ENCODE measurements at regions not wholly inside any gene's neighbourhood (a gene's known extent, or its start where the extent isn't known, plus 50 kb on each side); places are given as distances from the start of the nearest gene placed in this dataset.

DNA sequence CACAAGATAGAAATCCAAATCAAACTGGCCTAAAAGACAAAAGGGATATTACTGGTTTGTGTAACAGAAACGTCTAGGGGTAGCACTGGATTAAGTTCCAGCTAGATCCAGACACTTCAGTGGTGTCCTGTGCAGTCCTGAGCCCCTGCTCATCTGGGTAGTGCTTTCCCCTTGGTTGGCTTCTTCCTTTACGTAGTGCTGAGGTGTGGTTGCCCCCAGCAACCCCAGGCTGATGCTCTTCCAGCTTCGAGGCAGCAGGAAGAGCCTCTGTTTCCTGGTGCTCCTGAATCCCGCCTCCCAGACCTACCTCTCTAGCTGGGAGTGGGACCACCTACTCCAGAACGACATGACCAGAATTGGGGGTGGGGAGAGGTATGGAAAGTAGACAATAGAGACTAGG, 166.1 kb upstream of the ADRA1B start (continued):
- TF ChIP-seq CUX1 (IDR thresholded peaks at IDR 0.05; ENCODE audit: insufficient replicate concordance, low read depth, low read length) (no peak), ZBTB11 (CRISPR knock-in tag; IDR thresholded peaks at IDR 0.05) (no peak)

DNA sequence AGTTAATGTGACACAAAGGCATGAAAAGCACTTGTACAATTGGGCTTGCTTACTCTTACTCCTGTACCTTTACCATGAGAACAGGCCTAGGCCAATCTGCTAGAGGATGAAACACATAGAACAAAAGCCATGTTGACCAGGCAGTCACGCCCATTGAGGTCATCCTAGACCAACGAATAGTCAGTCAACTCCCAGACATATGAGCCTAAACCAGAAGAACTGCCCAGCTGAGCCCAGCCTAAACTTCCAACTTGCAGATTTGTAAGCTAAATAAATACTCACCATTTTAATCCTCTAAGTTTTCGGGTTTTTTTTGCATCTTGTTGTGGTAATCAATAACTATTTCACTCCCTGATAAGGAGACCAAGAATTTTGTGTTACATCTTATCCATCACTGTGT, 164.8 kb upstream of the ADRA1B start:
- POLR2A ChIA-PET: no interaction called here
- no peak for FAIRE-seq
- no peak for TF ChIP-seq TBL1XR1 (IDR thresholded peaks at IDR 0.05; ENCODE audit: low read depth, low read length)
- TF ChIP-seq, protein P1, sequence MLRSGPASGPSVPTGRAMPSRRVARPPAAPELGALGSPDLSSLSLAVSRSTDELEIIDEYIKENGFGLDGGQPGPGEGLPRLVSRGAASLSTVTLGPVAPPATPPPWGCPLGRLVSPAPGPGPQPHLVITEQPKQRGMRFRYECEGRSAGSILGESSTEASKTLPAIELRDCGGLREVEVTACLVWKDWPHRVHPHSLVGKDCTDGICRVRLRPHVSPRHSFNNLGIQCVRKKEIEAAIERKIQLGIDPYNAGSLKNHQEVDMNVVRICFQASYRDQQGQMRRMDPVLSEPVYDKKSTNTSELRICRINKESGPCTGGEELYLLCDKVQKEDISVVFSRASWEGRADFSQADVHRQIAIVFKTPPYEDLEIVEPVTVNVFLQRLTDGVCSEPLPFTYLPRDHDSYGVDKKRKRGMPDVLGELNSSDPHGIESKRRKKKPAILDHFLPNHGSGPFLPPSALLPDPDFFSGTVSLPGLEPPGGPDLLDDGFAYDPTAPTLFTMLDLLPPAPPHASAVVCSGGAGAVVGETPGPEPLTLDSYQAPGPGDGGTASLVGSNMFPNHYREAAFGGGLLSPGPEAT (IDR thresholded peaks at IDR 0.05; ENCODE audit: low read depth): no peak
- no peak for TF ChIP-seq MYC (IDR thresholded peaks at IDR 0.05; ENCODE audit: insufficient read depth, insufficient read length, insufficient replicate concordance, low read length, severe bottlenecking)
- no peak for TF ChIP-seq BMI1 (IDR thresholded peaks at IDR 0.05; ENCODE audit: borderline replicate concordance)
- no peak for TF ChIP-seq ZNF207 (IDR thresholded peaks at IDR 0.05; ENCODE audit: borderline replicate concordance)
- no peak for TF ChIP-seq CBX3 (IDR thresholded peaks at IDR 0.05; ENCODE audit: borderline replicate concordance, low read depth)
- TF ChIP-seq STAT3 (IDR thresholded peaks at IDR 0.05; ENCODE audit: low read depth, low read length): no peak
- TF ChIP-seq SIN3A (IDR thresholded peaks at IDR 0.05; ENCODE audit: low read depth, low read length): no peak

More for the DNA sequence above, 164.8 kb upstream of the ADRA1B start:
- H2AFZ ChIP-seq (ENCODE audit: control insufficient read depth, low read depth, low read length): no peak overlapping the region
- CTCF ChIA-PET: no interaction called here
- H3K9me3 ChIP-seq (replicated peaks; ENCODE audit: control insufficient read depth, insufficient read depth, low read length): no peaks in the 10 kb centered on the region; the same call in 2 of the 3 replicates
- WGBS (ENCODE audit: insufficient coverage, insufficient replicate concordance, low lambda C conversion rate, missing lambda C conversion rate): 8% methylated on average over 3 of the region's 3 CpGs
- H3K79me2 ChIP-seq (ENCODE audit: control insufficient read depth, insufficient read depth, low read length): no peaks in the 10 kb centered on the region
- no peak overlapping the region for H3K27ac ChIP-seq (ENCODE audit: control insufficient read depth, insufficient read depth)
- no peak overlapping the region for H3K4me2 ChIP-seq (ENCODE audit: control insufficient read depth, insufficient read depth)
- no peaks in the 10 kb centered on the region for H3K4me1 ChIP-seq (ENCODE audit: control insufficient read depth, insufficient read depth, low read length)
- no peaks in the 10 kb centered on the region; a peak in 1 of 4 replicates for H3K27me3 ChIP-seq (replicated peaks in 1 of 2; ENCODE audit: control insufficient read depth in 2 of 2, insufficient read depth in 2 of 2, low read length in 1 of 2)
- H3K36me3 ChIP-seq (ENCODE audit: control insufficient read depth in 2 of 2, insufficient read depth in 2 of 2, low read length in 1 of 2): no peaks in the 10 kb centered on the region
- ATAC-seq (no peak), DNase-seq (ENCODE audit: low read depth, low spot score) (no peak)
- no peaks in the 10 kb centered on the region for H4K20me1 ChIP-seq (ENCODE audit: control insufficient read depth, insufficient read depth)
- H3K4me3 ChIP-seq: no peak overlapping the region
- RAD21 ChIA-PET (ENCODE audit: unreplicated experiment): no interaction called here
- in situ Hi-C loops (cut with MboI): no loop called here
- intact Hi-C loops (cut with micrococcal nuclease; ENCODE audit: unreplicated experiment): no loop called here
- SMC1A ChIA-PET (ENCODE audit: uncharacterized antibody, unreplicated experiment): interaction anchor here (1.5 kb wide), 1 partner anchor 18 kb away, joined by 4 read pairs; no protein-coding TSS in a partner anchor
- BruUV-seq (replicated peaks): no TSS peak
- H3K9ac ChIP-seq (ENCODE audit: control insufficient read depth, insufficient read depth, low read length): no peak overlapping the region

All from GM12878 (cell line).